ENCODE measurements at regions not wholly inside any gene's neighbourhood (a gene's known extent, or its start where the extent isn't known, plus 50 kb on each side); places are given as distances from the start of the nearest gene placed in this dataset.
A peak's percentile ranks its signal among the peaks of the same experiment; 100 is the strongest.

DNA sequence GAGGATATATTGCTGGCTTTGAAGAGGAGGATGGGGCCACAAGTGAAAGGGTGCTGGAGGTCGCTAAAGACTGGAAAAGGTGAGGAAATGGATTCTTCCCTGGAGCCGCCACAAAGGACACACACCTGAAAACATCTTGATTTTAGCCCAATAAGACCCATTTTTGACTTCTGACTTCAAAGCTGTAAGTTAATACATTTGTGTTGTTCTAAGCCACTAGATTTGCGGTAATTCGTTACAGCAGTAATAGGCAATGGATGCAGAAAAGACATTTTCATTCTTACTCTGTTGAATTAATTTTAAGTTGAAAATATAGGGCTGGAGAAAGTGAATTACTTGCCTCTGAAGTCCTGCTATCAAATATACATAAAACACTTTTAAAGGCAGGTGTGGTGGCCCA, 117.7 kb upstream of the RAB12 start:
- ATAC-seq: no peak
- Mint-ChIP-seq H3K27ac (no peak overlapping the region), H3K9me3 (peaks cover 0 to 4% of the 10 kb centered on the region in 2 donors), H3K36me3 (no peaks in the 10 kb centered on the region)
- no peak for DNase-seq (ENCODE audit: low spot score in 2 of 2)

DNA sequence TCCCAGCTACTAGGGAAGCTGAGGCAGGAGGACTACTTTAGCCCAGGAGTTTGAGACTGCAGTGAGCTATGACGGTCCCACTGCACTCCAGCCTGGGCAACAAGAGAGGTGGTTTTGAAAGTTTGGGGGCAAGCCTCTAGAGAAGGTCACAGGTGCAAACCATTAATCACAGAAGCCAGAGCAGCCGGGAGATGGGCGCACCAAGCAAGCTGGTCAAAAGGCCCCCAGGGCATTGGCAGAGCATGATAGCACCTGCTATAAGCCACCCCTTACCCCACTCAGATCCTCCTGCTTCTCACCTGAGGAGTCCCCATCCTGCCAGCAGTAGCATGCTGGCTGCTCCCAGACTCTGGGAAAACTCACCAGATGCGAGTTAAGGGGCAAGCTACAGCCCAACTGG, 116.1 kb upstream of the RAB12 start:
- Mint-ChIP-seq H3K36me3 (no peaks in the 10 kb centered on the region), H3K9me3 (peaks cover 0 to 4% of the 10 kb centered on the region in 2 donors), H3K27ac (no peak overlapping the region)
- ATAC-seq: no peak
- no peak for DNase-seq (ENCODE audit: low spot score in 2 of 2)

DNA sequence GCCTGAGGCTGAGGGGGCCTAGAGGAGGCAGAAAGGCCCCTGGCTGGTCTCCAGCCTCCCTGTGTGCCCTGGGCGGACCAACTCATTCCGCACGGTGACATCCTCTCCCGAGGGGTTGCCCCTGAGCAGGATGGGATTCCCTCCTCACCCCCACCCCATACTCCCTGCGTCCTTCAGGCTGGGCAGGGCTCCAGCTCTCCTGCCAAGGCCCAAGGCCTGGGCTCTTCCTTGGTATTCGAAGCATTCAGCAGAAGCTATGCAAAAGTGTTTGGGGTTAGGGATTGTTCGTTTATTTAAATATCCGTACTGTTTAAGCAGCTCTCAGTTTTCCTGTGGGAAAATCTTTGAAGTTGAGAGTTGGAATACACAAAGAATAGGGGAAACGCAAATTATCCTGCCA, 113.1 kb upstream of the RAB12 start:
- ATAC-seq (no peak), DNase-seq (ENCODE audit: low spot score in 2 of 2) (no peak)
- Mint-ChIP-seq H3K36me3 (no peaks in the 10 kb centered on the region), H3K27ac (no peak overlapping the region), H3K9me3 (peaks cover 0 to 3% of the 10 kb centered on the region in 2 donors)

DNA sequence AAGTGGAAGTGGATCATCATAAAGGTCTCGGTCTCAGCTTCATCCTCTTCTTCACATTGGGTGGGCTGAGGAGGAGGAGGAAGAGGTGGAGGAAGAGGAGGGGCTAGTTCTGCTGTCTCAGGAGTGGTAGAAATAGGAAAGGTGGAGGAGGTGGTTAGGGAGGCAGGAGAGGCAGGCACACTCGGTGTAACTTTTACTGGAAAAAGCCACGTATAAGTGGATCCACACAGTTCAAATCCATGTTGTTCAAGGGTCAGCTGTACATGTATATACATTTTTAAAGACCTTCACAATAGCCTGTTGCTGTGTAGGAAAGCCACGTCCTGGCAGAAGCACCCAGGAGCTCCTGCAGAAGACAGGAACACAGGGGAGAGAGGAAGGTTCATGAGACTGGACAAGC, 110.3 kb upstream of the RAB12 start:
- Mint-ChIP-seq H3K27ac (peak overlapping the region in 1 of 2 donors; percentile 44), H3K36me3 (no peaks in the 10 kb centered on the region), H3K9me3 (no peaks in the 10 kb centered on the region)
- no peak for ATAC-seq
- DNase-seq (ENCODE audit: low spot score in 2 of 2): no peak

DNA sequence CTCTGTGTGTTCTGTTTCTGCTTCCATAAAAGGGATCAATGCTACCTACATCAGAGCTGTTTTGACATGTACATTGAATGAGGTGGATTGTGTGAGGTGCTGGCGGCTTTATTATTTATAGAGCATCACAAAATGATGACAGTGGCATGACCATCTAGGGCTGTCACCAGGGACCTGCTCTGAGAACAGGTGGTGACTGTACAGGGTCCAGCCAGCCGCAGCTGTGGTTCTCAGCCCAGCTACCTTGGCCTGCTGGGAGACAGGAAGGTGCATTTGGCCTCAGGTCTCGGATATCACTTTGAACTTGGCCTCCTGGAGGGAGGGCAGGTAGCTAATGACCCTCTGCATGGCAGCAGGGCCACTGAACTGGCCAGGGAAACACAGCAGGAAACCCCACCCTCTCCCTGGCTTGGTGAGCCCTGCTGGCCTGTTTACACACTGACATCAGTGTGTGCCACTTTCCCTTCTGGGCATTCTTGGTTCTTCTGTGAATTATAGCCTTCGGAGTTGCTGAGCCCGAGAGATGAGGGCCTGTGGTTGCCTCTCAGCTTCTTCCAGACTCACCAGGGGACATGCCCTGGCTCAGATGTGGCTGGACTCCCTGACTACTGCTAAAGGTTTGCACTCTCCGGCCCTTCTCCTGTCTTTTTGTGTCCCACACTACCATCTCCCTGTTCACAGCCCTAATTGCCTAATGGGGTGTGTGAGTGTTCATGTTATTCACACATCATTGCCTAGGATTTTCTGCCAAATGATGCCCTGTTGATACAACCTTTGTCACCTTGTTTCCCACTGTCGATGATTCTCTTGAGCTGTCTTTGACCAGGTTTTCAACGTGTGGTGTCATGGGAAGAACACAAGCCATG, 109.2 kb upstream of the RAB12 start:
- Mint-ChIP-seq H3K9me3 (no peaks in the 10 kb centered on the region), H3K27ac (no peak overlapping the region), H3K36me3 (no peaks in the 10 kb centered on the region)
- no peak for DNase-seq (ENCODE audit: low spot score in 2 of 2)
- ATAC-seq: no peak

DNA sequence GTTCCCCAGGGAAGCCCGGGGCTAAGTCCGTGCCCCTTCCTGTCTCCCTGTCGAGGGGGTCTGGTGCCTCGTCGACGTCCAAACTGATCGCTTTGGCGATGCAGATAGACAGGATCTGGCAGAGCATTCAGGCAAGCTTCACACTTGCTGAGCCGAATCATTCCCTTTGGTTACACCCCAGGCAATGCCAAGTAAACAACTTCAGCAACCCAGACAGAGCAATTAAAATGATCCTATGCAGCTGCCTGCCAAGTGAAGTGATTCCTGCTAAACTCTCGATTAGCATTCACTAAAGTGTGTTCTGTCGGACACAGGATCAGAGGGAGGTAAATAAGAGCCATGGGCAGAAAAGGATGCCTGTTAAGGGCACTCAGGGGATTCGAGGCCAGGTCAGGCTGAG, 108.2 kb upstream of the RAB12 start:
- Mint-ChIP-seq H3K36me3 (no peaks in the 10 kb centered on the region), H3K9me3 (no peaks in the 10 kb centered on the region), H3K27ac (no peak overlapping the region)
- DNase-seq (ENCODE audit: low spot score in 2 of 2): no peak
- no peak for ATAC-seq

DNA sequence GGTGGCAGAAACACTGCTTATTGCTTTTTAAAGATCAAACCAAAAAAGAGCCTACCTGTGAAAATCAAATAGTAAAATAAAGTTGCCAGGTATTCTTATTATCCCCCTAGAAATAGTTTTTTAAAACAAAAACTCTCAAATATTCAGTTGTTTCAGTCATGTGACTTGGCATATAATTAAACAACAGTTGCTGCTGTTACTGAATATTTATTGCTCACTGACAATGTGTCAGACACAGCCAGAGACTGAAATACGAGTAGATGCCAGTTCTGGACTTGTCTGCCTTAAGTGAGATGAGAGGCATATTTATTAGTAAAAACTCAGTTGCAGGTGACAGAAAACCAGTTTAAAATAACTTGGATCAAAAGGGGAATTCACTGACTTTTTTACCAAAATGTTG, 106.0 kb upstream of the RAB12 start:
- Mint-ChIP-seq H3K9me3 (no peaks in the 10 kb centered on the region), H3K27ac (no peak overlapping the region), H3K36me3 (no peaks in the 10 kb centered on the region)
- ATAC-seq: no peak
- no peak for DNase-seq (ENCODE audit: low spot score in 2 of 2)

DNA sequence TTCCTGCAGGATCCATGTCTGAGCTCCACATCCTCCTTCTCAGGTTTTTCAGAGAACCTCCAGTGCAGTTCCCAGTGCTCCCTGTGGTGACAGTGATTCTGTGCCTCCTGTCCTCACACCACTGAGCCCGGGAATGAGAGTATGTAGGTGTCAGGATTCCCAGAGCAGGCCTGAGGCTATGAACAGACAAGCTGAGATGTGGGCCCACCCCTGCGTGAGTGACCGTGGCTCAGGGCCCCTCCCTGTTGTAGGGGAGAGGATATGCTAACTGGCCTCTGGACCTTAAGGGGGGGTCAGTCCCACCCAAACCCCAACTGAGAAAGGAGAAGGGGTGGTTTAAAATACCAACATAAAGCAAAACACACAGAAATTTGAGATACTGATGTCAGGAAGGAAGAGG, 104.8 kb upstream of the RAB12 start:
- Mint-ChIP-seq H3K36me3 (no peaks in the 10 kb centered on the region), H3K27ac (no peak overlapping the region), H3K9me3 (no peaks in the 10 kb centered on the region)
- no peak for DNase-seq (ENCODE audit: low spot score in 2 of 2)
- ATAC-seq: no peak

DNA sequence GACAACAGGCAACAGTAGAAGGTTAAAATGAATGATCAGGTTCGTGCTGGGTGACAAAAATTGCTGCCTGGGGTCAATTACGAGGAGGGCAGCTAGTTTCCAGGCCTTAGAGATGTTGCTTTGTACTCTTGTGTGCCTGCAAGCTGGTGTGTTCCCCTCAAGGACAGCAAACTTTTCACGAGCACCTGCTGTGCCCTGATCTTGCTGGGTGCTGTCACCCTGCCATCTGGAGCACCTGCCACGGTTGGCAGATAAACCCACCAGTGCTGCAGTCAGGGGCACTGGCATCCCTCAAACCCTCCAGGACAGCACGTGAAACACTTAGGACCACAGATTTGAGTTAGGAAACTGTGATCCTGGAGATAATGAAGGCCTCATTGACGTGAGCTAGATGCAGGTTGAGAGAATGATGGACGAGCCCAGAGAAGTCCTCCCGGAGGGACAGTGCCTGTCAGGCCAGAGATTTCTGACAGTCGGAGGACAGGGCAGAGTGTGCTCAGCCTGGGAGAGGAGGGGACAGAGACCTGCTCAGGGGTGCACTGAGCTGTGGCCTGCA, 104.3 kb upstream of the RAB12 start:
- ATAC-seq (no peak), DNase-seq (ENCODE audit: low spot score in 2 of 2) (no peak)
- no peaks in the 10 kb centered on the region for H3K36me3 Mint-ChIP-seq

DNA sequence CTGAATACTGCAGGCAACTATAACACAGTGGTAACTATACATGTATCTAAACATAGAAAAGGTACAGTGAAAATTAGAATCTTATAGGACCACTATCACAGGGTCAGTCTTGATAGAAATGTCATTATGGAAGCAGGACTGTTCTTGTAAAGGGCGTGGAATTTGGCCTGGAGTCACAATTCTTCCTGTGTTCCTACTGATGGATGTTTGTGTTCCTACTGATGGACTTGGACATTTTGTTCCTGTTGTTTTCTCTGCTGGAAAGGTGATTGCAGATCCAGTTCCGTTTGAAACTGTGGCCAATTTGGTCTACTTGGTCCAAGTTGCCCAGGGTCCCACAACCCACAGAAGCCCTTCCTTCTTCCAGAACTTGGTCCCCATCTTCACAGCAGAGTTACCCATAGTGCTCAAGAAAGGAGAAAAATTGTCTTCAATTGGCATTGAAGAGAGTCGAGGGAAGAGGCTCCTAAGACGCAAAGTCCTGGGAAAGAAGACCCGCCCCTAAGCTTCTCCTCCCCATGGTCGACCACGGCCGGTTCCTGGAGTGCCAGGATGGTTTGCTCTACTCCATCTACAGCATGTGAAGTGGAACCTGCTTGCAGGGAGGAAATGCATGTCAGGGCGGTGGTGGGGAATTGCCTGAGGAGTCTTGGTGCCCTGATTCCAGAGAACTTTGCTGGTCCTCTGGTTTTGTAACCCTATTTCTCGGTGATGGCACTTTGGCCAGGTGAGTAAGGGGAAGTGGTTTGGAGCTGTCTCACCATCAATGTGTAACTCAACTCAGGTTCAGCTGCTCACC, 102.8 kb upstream of the RAB12 start:
- H3K9me3 Mint-ChIP-seq: no peaks in the 10 kb centered on the region
- no peaks in the 10 kb centered on the region for H3K36me3 Mint-ChIP-seq
- no peak overlapping the region for H3K27ac Mint-ChIP-seq
- ATAC-seq (no peak), DNase-seq (ENCODE audit: low spot score in 2 of 2) (no peak)

More for the DNA sequence above, 104.3 kb upstream of the RAB12 start:
- H3K9me3 Mint-ChIP-seq: no peaks in the 10 kb centered on the region
- no peak overlapping the region for H3K27ac Mint-ChIP-seq

DNA sequence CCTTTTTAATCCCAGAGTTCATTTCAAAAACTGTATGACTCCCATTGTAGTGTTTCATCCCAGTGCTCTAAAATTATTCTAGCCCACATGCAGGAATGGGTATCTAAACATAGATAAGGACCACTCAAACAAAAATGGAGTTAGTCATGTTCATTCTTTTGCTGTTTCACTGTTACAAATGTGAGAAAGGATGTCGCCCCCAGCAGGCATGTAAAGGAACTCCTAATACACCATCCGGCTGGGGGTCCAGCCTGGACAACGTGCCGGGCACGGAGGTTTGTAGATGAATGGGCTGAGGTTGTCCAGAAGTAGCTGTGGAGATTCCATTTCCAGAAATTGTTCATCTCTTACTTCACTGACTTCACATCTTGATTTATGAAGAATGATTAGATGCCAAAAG, 101.9 kb upstream of the RAB12 start:
- Mint-ChIP-seq H3K9me3 (no peaks in the 10 kb centered on the region), H3K27ac (no peak overlapping the region), H3K36me3 (no peaks in the 10 kb centered on the region)
- DNase-seq (ENCODE audit: low spot score in 2 of 2) (no peak), ATAC-seq (no peak)

DNA sequence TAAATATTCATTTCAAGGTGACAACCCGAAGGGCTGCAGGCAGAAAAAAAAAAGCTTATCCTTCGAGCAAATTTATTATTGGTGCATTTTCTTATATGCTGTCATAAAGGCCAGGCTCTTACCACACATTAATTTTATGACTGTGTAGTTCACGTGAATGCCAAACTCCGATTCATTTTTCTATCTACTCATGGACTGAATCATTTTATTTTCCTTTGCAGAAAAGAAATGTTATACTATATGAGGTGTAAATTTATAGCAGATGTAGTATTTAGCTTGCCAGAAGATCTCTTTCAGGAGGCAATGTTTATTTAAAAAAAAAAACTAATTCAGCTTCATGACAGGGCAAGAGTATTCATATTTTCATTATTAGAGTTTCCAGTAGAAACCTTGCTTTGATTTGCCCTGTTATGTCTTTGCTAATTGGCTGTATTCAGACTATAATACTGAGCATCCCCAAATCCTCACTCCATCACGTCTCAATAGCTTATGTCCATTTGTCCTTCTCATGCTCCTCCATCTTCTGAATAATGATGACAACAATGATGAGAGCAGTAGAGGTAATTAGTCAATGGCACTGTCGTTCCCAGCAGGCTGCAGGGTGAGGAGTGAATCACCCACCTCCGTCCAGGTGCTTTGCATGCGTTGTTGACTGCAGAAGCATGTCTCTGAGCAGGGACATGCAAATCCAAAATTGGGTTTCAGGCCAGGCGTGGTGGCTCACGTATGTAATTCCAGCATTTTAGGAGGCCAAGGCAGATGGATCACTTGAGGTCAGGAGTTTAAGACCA, 101.1 kb upstream of the RAB12 start:
- ATAC-seq (no peak), DNase-seq (ENCODE audit: low spot score in 2 of 2) (no peak)
- no peaks in the 10 kb centered on the region for H3K36me3 Mint-ChIP-seq
- no peaks in the 10 kb centered on the region for H3K9me3 Mint-ChIP-seq
- H3K27ac Mint-ChIP-seq: no peak overlapping the region

DNA sequence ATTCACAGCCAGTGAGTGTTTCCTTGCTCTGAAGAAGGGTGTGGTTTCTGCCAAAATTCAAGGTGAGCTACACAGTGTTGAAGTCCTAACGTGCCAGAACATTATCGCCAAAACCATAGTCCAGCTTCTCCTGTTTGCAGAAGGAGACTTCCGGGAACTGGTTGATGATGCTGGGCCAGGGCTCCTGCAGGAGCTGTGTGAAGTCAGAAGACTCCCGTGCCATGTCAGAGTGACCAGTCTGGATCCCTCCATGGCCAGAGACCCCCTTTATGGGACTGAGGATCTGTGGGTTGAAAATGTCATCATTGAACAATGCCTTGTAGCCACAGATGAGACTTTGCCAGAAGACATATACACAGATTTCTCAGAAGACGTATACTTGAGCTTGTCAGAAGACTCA, 96.0 kb upstream of the RAB12 start:
- DNase-seq (ENCODE audit: low spot score in 2 of 2): no peak
- H3K36me3 Mint-ChIP-seq: no peaks in the 10 kb centered on the region
- no peaks in the 10 kb centered on the region for H3K9me3 Mint-ChIP-seq
- no peak for ATAC-seq
- H3K27ac Mint-ChIP-seq: no peak overlapping the region

DNA sequence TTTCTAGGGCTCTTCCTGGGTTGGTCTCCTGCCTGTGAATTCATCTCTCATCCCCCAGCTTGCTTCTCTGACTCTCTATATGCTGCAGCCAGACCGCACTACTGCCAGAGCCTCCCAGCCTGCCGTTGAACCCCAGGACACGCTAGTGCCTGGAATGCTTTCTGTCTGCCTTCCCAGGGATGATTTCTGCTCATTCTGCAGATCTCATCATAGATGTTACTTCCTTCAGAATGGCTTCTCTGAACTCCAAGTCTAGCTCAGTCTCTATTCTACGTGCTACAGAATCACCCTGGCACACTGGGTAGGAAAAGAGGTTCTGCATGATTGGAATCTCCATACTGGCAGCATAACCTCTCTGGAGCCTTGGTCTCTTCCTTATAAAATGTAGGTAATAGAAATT, 94.8 kb upstream of the RAB12 start:
- DNase-seq (ENCODE audit: low spot score in 2 of 2) (no peak), ATAC-seq (no peak)
- Mint-ChIP-seq H3K27ac (no peak overlapping the region), H3K36me3 (no peaks in the 10 kb centered on the region), H3K9me3 (no peaks in the 10 kb centered on the region)

DNA sequence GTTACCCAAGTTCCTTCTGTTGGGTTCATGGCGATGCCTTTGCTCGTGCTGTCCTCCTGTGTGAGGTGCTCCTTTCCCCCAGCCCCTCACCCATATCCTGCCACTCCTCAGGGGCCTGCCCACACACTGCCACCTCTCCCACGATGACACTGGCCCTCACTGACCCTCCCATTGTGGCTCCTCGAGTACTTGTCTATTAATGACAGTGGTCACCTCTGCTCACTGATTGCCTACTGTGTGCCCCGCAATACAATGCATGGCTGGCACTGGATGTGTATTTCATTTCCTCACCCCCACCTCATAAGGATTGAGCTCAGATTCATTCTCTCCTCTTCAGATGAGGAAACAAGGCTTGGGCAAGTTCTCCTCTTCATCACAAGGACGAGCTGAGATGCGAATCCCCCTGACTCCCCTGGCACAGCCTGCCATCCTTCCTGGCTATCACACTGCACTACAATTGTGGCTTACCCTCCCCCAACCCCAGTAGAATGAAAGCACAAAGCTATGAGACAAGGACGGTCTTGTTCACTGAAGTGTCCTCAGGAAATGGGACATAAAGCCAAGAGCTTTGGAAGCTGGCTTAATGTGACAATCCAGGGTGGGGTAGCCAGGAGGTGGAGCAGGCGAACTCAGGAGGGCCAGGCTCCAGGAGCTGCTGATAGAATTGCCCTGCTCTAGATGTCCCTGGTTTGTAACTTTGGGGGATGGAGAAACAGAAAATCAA, 93.9 kb upstream of the RAB12 start:
- no peaks in the 10 kb centered on the region for H3K36me3 Mint-ChIP-seq
- ATAC-seq (no peak), DNase-seq (ENCODE audit: low spot score in 2 of 2) (no peak)
- no peak overlapping the region for H3K27ac Mint-ChIP-seq
- H3K9me3 Mint-ChIP-seq: peaks cover 1% of the 10 kb centered on the region in 2 donors

Data from activated naive CD4-positive, alpha-beta T cell treated with anti-CD3 and anti-CD28 coated beads, Interleukin-2, amount 50 U/mL, for 72 hours (primary cell).